HFF-Myc (cell line): ENCODE measurements at regions not wholly inside any gene's neighbourhood (a gene's known extent, or its start where the extent isn't known, plus 50 kb on each side); places are given as distances from the start of the nearest gene placed in this dataset.
"Not testable (repeated sequence)": the region's sequence is repeated elsewhere in the genome, so short reads cannot be mapped to it uniquely, and the experiment has no call there.

Experiments
- DNase-seq: peaks from one replicate; pipeline ENCODE4 v3.0.0-alpha.2; 2011; ENCODE audit warnings: low read depth; ENCODE audit errors: extremely low read depth
- H3K4me3 ChIP-seq: replicated peaks from 2 replicates; pipeline ENCODE4 v1.5.1; 2011; ENCODE audit warnings: low read depth, mild to moderate bottlenecking, control low read depth, low read length
- CTCF ChIP-seq: IDR thresholded peaks from 2 replicates; pipeline ENCODE4 v1.5.1; 2012; ENCODE audit warnings: mild to moderate bottlenecking, low read depth, low read length, control low read depth; ENCODE audit errors: missing control alignments

- H3K4me3 ChIP-seq: no peak overlapping the region
- no peak for DNase-seq
- no peak for TF ChIP-seq CTCF
Measured at GRCh38 chr3:159668461-159668860, 320.2 kb upstream of the IL12A start.

GRCh38 chr3:159668990-159669476 is 319.6 kb upstream of the IL12A start:
- no peak for DNase-seq
- no peak for TF ChIP-seq CTCF
- H3K4me3 ChIP-seq: no peak overlapping the region

GRCh38 chr3:159669766-159670165 is 318.9 kb upstream of the IL12A start:
- DNase-seq: no peak
- no peak overlapping the region for H3K4me3 ChIP-seq
- no peak for TF ChIP-seq CTCF

- TF ChIP-seq CTCF: no peak
- no peak overlapping the region for H3K4me3 ChIP-seq
- DNase-seq: no peak
Measured at GRCh38 chr3:159672728-159673688, 315.6 kb upstream of the IL12A start.

- DNase-seq: no peak
- H3K4me3 ChIP-seq: no peak overlapping the region
- no peak for TF ChIP-seq CTCF
Measured at GRCh38 chr3:159674583-159674982, 314.1 kb upstream of the IL12A start.

- no peak for DNase-seq
- TF ChIP-seq CTCF: no peak
Measured at GRCh38 chr3:159675285-159675684, 313.4 kb upstream of the IL12A start.

GRCh38 chr3:159679900-159680299 is 308.7 kb upstream of the IL12A start:
- H3K4me3 ChIP-seq: no peak overlapping the region
- no peak for DNase-seq
- TF ChIP-seq CTCF: no peak

More at GRCh38 chr3:159675285-159675684, 313.4 kb upstream of the IL12A start:
- no peak overlapping the region for H3K4me3 ChIP-seq

- H3K4me3 ChIP-seq, DNase-seq: not testable (repeated sequence)
Measured at GRCh38 chr3:159681717-159682116, 306.9 kb upstream of the IL12A start.
